ENCODE measurements at regions not wholly inside any gene's neighbourhood (a gene's known extent, or its start where the extent isn't known, plus 50 kb on each side); places are given as distances from the start of the nearest gene placed in this dataset.

- no peak for TF ChIP-seq TAF1 (IDR thresholded peaks at IDR 0.05; ENCODE audit: borderline replicate concordance, insufficient read depth, low read length)
- no peak for TF ChIP-seq REST (IDR thresholded peaks at IDR 0.05; ENCODE audit: insufficient read depth in 1 of 2, low read depth in 2 of 2, low read length in 2 of 2)
- TF ChIP-seq POLR2AphosphoS5 (IDR thresholded peaks at IDR 0.05; ENCODE audit: low read depth, low read length), result no peak
- TF ChIP-seq SIN3A (IDR thresholded peaks at IDR 0.05; ENCODE audit: borderline replicate concordance, insufficient read depth, low read length), result no peak
Measured at GRCh38 chr5:109532773-109533364, 123.1 kb upstream of the PJA2 start.

Measured in PFSK-1 (cell line).